Lung (tissue), 11 donors: ENCODE measurements at regions not wholly inside any gene's neighbourhood (a gene's known extent, or its start where the extent isn't known, plus 50 kb on each side); places are given as distances from the start of the nearest gene placed in this dataset.

Experiments used
- ATAC-seq: fragments of 200-7000 bp; cut with Tn5 transposase; one replicate; pipeline ENCODE4 v1.9.1; 2020; ENCODE audit warnings: moderate number of reproducible peaks; ENCODE audit not compliant: insufficient read depth, low FRiP score
- DNase-seq, 3 donors: peaks; one replicate each; pipeline ENCODE4 v3.0.0-alpha.2; 2013 to 2017
- H3K27ac ChIP-seq, 2 donors: one replicate each; pipeline ENCODE4 v1.5.1; 2013; ENCODE audit warnings: mild to moderate bottlenecking in 2 of 2, moderate library complexity in 2 of 2, control low read depth in 1 of 2, inconsistent platforms in 1 of 2, low read depth in 1 of 2, low read length in 1 of 2
- H3K27me3 ChIP-seq, 3 donors: one replicate each; pipeline ENCODE4 v1.5.1; 2013; ENCODE audit warnings: low read length in 2 of 3; ENCODE audit not compliant: control insufficient read depth in 3 of 3, insufficient read depth in 3 of 3
- H3K36me3 ChIP-seq, 4 donors: one replicate each; pipeline ENCODE4 v1.5.1; 2013; ENCODE audit warnings: low read length in 4 of 4, mild to moderate bottlenecking in 1 of 4, moderate library complexity in 1 of 4; ENCODE audit not compliant: control insufficient read depth in 4 of 4, insufficient read depth in 4 of 4
- H3K4me1 ChIP-seq, 5 donors: one replicate each; pipeline ENCODE4 v1.5.1; 2013; ENCODE audit warnings: low read length in 5 of 5, mild to moderate bottlenecking in 2 of 5, moderate library complexity in 1 of 5; ENCODE audit not compliant: control insufficient read depth in 5 of 5, insufficient read depth in 5 of 5
- H3K4me3 ChIP-seq: one replicate; pipeline ENCODE4 v1.5.1; 2013; ENCODE audit warnings: mild to moderate bottlenecking, control low read depth, moderate library complexity
- H3K9ac ChIP-seq, 2 donors: one replicate each; pipeline ENCODE4 v1.5.1; 2013; ENCODE audit warnings: low read length in 2 of 2, control low read depth in 1 of 2; ENCODE audit not compliant: insufficient read depth in 1 of 2
- H3K9me3 ChIP-seq, 4 donors: one replicate each; pipeline ENCODE4 v1.5.1; 2013; ENCODE audit warnings: low read length in 3 of 4, mild to moderate bottlenecking in 1 of 4, moderate library complexity in 1 of 4; ENCODE audit not compliant: control insufficient read depth in 4 of 4, insufficient read depth in 3 of 4
- WGBS, 2 donors: extraction: QIAGEN DNeasy Blood & Tissue Kit; methylation state at CpG; one replicate each; pipeline ENCODE4 v1.1.7; 2013; 5-methylcytosine and 5-hydroxymethylcytosine counted together
- TF ChIP-seq, protein P1 (sequence below): IDR thresholded peaks from 2 replicates; pipeline ENCODE4 v1.5.1; 2012; ENCODE audit warnings: mild to moderate bottlenecking; ENCODE audit errors: control extremely low read depth, extremely low read depth
- donor health status: control.
- donor health status: control.
- donor health status: Bipolar disorder and iron deficiency.
- donor health status: healthy.
- donor health status: DM: yes; HTN: yes; CAD: no.

DNA sequence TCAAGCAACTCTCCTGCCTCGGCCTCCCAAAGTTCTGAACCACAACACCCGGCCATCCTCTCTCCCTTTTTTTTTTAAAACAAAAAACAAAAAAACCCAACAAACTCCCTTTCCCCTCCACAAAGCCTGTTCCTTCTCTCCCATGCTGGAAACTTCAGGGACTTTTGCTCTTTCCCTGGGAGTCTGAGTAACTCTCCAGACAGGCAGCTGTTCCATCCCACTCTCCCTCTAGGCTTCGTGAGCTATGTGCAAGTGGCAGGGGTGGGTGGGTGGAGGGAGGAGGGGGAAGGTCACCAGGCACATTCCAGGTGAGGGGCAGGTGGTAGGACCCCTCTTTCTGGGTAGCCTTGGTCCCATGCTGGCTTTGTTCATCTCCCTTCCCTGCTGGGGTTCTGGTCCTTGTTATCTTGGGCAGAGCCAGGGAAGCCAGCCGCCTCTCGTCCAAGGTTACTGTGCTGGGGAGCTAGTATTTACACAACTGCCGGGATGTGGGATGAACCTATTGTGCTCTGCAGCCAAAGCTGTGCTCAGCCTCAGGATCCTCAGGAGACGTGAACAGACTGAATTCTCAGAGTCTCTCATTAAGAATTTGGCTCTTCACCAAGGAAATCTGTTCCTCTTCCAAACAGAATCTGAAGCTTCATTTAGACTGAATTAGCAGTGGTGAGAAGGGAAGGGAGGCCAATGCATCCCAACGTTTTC lies 106.9 kb downstream of the LIPG start:
- Histone ChIP-seq H3K36me3 (no peaks in the 10 kb centered on the region), H3K9ac (no peak overlapping the region), H3K27ac (no peak overlapping the region), H3K4me1 (peaks cover 0 to 38% (median 2%) of the 10 kb centered on the region in 5 donors), H3K27me3 (no peaks in the 10 kb centered on the region), H3K4me3 (no peak overlapping the region), H3K9me3 (no peaks in the 10 kb centered on the region)
- peak; percentile 72 to 92 (median 89) for DNase-seq
- TF ChIP-seq, protein P1, sequence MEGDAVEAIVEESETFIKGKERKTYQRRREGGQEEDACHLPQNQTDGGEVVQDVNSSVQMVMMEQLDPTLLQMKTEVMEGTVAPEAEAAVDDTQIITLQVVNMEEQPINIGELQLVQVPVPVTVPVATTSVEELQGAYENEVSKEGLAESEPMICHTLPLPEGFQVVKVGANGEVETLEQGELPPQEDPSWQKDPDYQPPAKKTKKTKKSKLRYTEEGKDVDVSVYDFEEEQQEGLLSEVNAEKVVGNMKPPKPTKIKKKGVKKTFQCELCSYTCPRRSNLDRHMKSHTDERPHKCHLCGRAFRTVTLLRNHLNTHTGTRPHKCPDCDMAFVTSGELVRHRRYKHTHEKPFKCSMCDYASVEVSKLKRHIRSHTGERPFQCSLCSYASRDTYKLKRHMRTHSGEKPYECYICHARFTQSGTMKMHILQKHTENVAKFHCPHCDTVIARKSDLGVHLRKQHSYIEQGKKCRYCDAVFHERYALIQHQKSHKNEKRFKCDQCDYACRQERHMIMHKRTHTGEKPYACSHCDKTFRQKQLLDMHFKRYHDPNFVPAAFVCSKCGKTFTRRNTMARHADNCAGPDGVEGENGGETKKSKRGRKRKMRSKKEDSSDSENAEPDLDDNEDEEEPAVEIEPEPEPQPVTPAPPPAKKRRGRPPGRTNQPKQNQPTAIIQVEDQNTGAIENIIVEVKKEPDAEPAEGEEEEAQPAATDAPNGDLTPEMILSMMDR, result no peak
- no peak for ATAC-seq
- 43 to 50% methylated on average over 8 of the region's 8 CpGs for WGBS, 2 donors

GRCh38 chr18:49667462-49667861 lies 105.6 kb downstream of the LIPG start:
- whole genome bisulfite sequencing, 2 donors, result 73 to 89% methylated on average over 6 of the region's 6 CpGs
- H3K4me3 ChIP-seq, result no peak overlapping the region
- H3K4me1 ChIP-seq, result peaks cover 0 to 39% (median 0%) of the 10 kb centered on the region in 5 donors
- no peak overlapping the region for H3K27ac ChIP-seq
- TF ChIP-seq, protein P1, result no peak
- H3K36me3 ChIP-seq, result no peaks in the 10 kb centered on the region
- no peak for ATAC-seq
- H3K9ac ChIP-seq, result no peak overlapping the region
- no peaks in the 10 kb centered on the region for H3K27me3 ChIP-seq
- DNase-seq, result no peak
- H3K9me3 ChIP-seq, result no peaks in the 10 kb centered on the region

- no peak overlapping the region for H3K4me3 ChIP-seq
- H3K36me3 ChIP-seq, result no peaks in the 10 kb centered on the region
- H3K9me3 ChIP-seq, result no peaks in the 10 kb centered on the region
- peaks cover 0 to 39% (median 0%) of the 10 kb centered on the region in 5 donors for H3K4me1 ChIP-seq
- no peaks in the 10 kb centered on the region for H3K27me3 ChIP-seq
- no peak overlapping the region for H3K9ac ChIP-seq
- no peak overlapping the region for H3K27ac ChIP-seq
- DNase-seq (no peak), ATAC-seq (no peak)
- WGBS, 2 donors, result 62 to 73% methylated on average over 4 of the region's 4 CpGs
- TF ChIP-seq, protein P1, result no peak
Observed at GRCh38 chr18:49666045-49666775, 104.4 kb downstream of the LIPG start.
